WTC11 (cell line): ENCODE measurements at regions not wholly inside any gene's neighbourhood (a gene's known extent, or its start where the extent isn't known, plus 50 kb on each side); places are given as distances from the start of the nearest gene placed in this dataset.

Source experiments
- ATAC-seq: fragments of 200-7000 bp; cut with Tn5 transposase; 2 replicates; pipeline ENCODE4 v1.10.0; 2021; ENCODE audit warnings: mild to moderate bottlenecking, moderate library complexity
- CTCF ChIA-PET: fragments of 300-600 bp; sonication (Branson Sonifier 250); formaldehyde crosslinking; loops from one replicate; lab custom pipeline; 2021; ENCODE audit warnings: antibody characterized with exemption; lab: Charles Lee
- POLR2A ChIA-PET: fragments of 350-600 bp; sonication (Branson Sonifier 250); formaldehyde crosslinking; loops from one replicate; lab custom pipeline; 2021; ENCODE audit warnings: antibody characterized with exemption; lab: Charles Lee
- DNase-seq: peaks from one replicate; pipeline ENCODE4 v3.0.0; 2021; ENCODE audit warnings: low spot score
- H3K27ac Mint-ChIP-seq: 2 replicates; pipeline ENCODE4 v1.8.0; 2021; ENCODE audit warnings: mixed read lengths
- H3K27me3 Mint-ChIP-seq: 2 replicates; pipeline ENCODE4 v1.8.0; 2021; ENCODE audit warnings: low read depth, mild to moderate bottlenecking, moderate library complexity, mixed read lengths
- H3K36me3 Mint-ChIP-seq: 2 replicates; pipeline ENCODE4 v1.8.0; 2021; ENCODE audit warnings: mixed read lengths
- H3K4me1 Mint-ChIP-seq: 2 replicates; pipeline ENCODE4 v1.8.0; 2022; ENCODE audit warnings: mixed read lengths
- H3K4me3 Mint-ChIP-seq: 2 replicates; pipeline ENCODE4 v1.8.0; 2021; ENCODE audit warnings: mild to moderate bottlenecking, moderate library complexity, mixed read lengths
- H3K9me3 Mint-ChIP-seq: 2 replicates; pipeline ENCODE4 v1.8.0; 2021; ENCODE audit warnings: mixed read lengths
- CBFB ChIP-seq: sonication (generic); formaldehyde crosslinking; IDR thresholded peaks from 2 replicates; pipeline ENCODE4 v1.8.1; 2022; ENCODE audit warnings: mild to moderate bottlenecking, low read depth, missing genetic modification reagents
- CREB1 ChIP-seq: sonication (generic); formaldehyde crosslinking; IDR thresholded peaks from 2 replicates; pipeline ENCODE4 v1.8.0; 2023; ENCODE audit warnings: mild to moderate bottlenecking, missing genetic modification reagents
- ELF4 ChIP-seq: sonication (generic); formaldehyde crosslinking; IDR thresholded peaks from 2 replicates; pipeline ENCODE4 v1.8.1; 2022; ENCODE audit warnings: low read depth, mild to moderate bottlenecking, moderate library complexity, missing genetic modification reagents
- EMX1 ChIP-seq: fragments of 250-450 bp; sonication (Bioruptor Pico); IDR thresholded peaks from 2 replicates; pipeline ENCODE4 v1.8.0; 2021; ENCODE audit warnings: mild to moderate bottlenecking
- ETV6 ChIP-seq: sonication (generic); formaldehyde crosslinking; IDR thresholded peaks from 2 replicates; pipeline ENCODE4 v1.8.1; 2022; ENCODE audit warnings: mild to moderate bottlenecking, missing genetic modification reagents
- MYBL2 ChIP-seq: sonication (generic); formaldehyde crosslinking; IDR thresholded peaks from 2 replicates; pipeline ENCODE4 v1.8.1; 2023; ENCODE audit warnings: mild to moderate bottlenecking, moderate library complexity, missing genetic modification reagents
- NFATC4 ChIP-seq: fragments of 250-450 bp; sonication (Bioruptor Pico); IDR thresholded peaks from 2 replicates; pipeline ENCODE4 v1.9.0; 2021; ENCODE audit warnings: mild to moderate bottlenecking
- NFE2L1 ChIP-seq: sonication (generic); formaldehyde crosslinking; IDR thresholded peaks from 2 replicates; pipeline ENCODE4 v1.8.1; 2023; ENCODE audit warnings: missing genetic modification reagents
- NFYB ChIP-seq: sonication (generic); formaldehyde crosslinking; conservative IDR thresholded peaks from 2 replicates; pipeline ENCODE4 v1.8.0; 2022; ENCODE audit warnings: low read depth, missing genetic modification reagents
- NR1H2 ChIP-seq: sonication (generic); formaldehyde crosslinking; IDR thresholded peaks from 2 replicates; pipeline ENCODE4 v1.9.0; 2021; ENCODE audit warnings: mild to moderate bottlenecking, moderate library complexity, missing genetic modification reagents
- NR3C1 ChIP-seq: sonication (generic); formaldehyde crosslinking; conservative IDR thresholded peaks from 2 replicates; pipeline ENCODE4 v1.8.1; 2023; ENCODE audit warnings: low read depth, mild to moderate bottlenecking, missing genetic modification reagents
- OVOL2 ChIP-seq: fragments of 250-450 bp; sonication (Bioruptor Pico); IDR thresholded peaks from 2 replicates; pipeline ENCODE4 v1.9.0; 2021; ENCODE audit warnings: mild to moderate bottlenecking, borderline replicate concordance
- TEAD1 ChIP-seq: sonication (generic); formaldehyde crosslinking; IDR thresholded peaks from 2 replicates; pipeline ENCODE4 v1.8.0; 2022; ENCODE audit warnings: mild to moderate bottlenecking, missing genetic modification reagents
- TP53 ChIP-seq: sonication (generic); formaldehyde crosslinking; IDR thresholded peaks from 2 replicates; pipeline ENCODE4 v1.8.1; 2023; ENCODE audit warnings: mild to moderate bottlenecking, missing genetic modification reagents
- ZNF219 ChIP-seq: sonication (generic); formaldehyde crosslinking; IDR thresholded peaks from 2 replicates; pipeline ENCODE4 v1.8.0; 2023; ENCODE audit warnings: missing genetic modification reagents, mild to moderate bottlenecking, borderline replicate concordance
- ZNF263 ChIP-seq: sonication (generic); formaldehyde crosslinking; IDR thresholded peaks from 2 replicates; pipeline ENCODE4 v1.8.1; 2022; ENCODE audit warnings: low read depth, mild to moderate bottlenecking, moderate library complexity, missing genetic modification reagents
- ZNF396 ChIP-seq: fragments of 250-450 bp; sonication (Bioruptor Pico); IDR thresholded peaks from 2 replicates; pipeline ENCODE4 v1.8.0; 2021; ENCODE audit warnings: mild to moderate bottlenecking, moderate library complexity, borderline replicate concordance
- ZNF423 ChIP-seq: fragments of 250-450 bp; sonication (Bioruptor Pico); IDR thresholded peaks from 2 replicates; pipeline ENCODE4 v2.1.2; 2022; ENCODE audit warnings: mild to moderate bottlenecking, moderate library complexity
- TF ChIP-seq, protein P1 (sequence below): fragments of 250-450 bp; sonication (Bioruptor Pico); IDR thresholded peaks from 2 replicates; pipeline ENCODE4 v1.9.0; 2021; ENCODE audit warnings: mild to moderate bottlenecking, borderline replicate concordance
- TF ChIP-seq, protein P2 (sequence below): sonication (generic); formaldehyde crosslinking; IDR thresholded peaks from 2 replicates; pipeline ENCODE4 v1.8.0; 2022; ENCODE audit warnings: mild to moderate bottlenecking, missing genetic modification reagents
- TF ChIP-seq, protein P3 (sequence below): sonication (generic); formaldehyde crosslinking; IDR thresholded peaks from 2 replicates; pipeline ENCODE4 v1.8.1; 2023; ENCODE audit warnings: mild to moderate bottlenecking, missing genetic modification reagents, borderline replicate concordance

DNA sequence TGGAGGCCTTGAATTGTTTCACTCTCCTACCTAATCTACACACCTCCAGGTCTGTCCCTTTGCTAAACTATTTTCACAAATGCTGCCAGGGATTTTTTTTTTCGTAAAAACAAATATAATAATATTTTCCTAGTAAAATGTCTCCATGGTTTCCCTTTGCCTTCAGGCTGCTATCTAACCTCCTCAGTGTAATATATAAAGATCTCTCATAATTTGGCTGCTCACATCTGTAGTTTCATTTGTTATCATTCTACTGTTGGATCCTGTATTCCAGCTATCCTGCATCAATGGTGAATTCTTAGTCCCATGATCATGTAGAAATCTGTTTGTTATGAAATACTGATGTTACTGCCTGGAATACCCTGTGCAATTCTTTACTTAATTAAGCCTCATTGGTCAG, 211.9 kb upstream of the CHRM2 start:
- Mint-ChIP-seq H3K9me3 (no peaks in the 10 kb centered on the region), H3K4me3 (no peak overlapping the region), H3K4me1 (no peaks in the 10 kb centered on the region), H3K27me3 (no peaks in the 10 kb centered on the region), H3K27ac (no peak overlapping the region), H3K36me3 (no peaks in the 10 kb centered on the region)
- DNase-seq (no peak), ATAC-seq (no peak)
- ChIA-PET CTCF (no interaction called here), POLR2A (no interaction called here)
- TF ChIP-seq CBFB (CRISPR knock-in tag) (no peak), TEAD1 (CRISPR knock-in tag) (no peak), OVOL2 (CRISPR knock-in tag) (no peak), ZNF423 (no peak), ZNF219 (CRISPR knock-in tag) (no peak)

DNA sequence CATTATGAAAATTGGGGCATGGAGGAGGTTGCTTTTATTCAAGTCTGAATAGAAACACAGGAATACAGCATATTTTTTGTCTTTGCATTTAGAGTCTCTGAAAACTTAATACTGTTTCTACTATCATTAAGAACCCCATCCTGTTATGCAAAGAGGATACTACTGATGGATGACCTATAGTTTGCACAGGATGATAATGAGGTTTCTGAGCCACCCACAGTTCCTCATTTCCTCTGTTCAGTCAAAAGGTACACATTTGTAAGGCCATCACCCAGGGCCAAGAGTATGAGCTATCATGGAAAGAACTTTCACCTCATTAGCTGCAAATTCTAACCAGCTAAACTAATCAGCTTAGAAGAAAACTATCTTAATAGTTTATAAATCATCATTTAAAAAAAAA, 213.0 kb upstream of the CHRM2 start:
- no peaks in the 10 kb centered on the region for H3K9me3 Mint-ChIP-seq
- no peak overlapping the region for H3K4me3 Mint-ChIP-seq
- H3K36me3 Mint-ChIP-seq = no peaks in the 10 kb centered on the region
- TF ChIP-seq, protein P1, sequence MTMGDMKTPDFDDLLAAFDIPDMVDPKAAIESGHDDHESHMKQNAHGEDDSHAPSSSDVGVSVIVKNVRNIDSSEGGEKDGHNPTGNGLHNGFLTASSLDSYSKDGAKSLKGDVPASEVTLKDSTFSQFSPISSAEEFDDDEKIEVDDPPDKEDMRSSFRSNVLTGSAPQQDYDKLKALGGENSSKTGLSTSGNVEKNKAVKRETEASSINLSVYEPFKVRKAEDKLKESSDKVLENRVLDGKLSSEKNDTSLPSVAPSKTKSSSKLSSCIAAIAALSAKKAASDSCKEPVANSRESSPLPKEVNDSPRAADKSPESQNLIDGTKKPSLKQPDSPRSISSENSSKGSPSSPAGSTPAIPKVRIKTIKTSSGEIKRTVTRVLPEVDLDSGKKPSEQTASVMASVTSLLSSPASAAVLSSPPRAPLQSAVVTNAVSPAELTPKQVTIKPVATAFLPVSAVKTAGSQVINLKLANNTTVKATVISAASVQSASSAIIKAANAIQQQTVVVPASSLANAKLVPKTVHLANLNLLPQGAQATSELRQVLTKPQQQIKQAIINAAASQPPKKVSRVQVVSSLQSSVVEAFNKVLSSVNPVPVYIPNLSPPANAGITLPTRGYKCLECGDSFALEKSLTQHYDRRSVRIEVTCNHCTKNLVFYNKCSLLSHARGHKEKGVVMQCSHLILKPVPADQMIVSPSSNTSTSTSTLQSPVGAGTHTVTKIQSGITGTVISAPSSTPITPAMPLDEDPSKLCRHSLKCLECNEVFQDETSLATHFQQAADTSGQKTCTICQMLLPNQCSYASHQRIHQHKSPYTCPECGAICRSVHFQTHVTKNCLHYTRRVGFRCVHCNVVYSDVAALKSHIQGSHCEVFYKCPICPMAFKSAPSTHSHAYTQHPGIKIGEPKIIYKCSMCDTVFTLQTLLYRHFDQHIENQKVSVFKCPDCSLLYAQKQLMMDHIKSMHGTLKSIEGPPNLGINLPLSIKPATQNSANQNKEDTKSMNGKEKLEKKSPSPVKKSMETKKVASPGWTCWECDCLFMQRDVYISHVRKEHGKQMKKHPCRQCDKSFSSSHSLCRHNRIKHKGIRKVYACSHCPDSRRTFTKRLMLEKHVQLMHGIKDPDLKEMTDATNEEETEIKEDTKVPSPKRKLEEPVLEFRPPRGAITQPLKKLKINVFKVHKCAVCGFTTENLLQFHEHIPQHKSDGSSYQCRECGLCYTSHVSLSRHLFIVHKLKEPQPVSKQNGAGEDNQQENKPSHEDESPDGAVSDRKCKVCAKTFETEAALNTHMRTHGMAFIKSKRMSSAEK (CRISPR knock-in tag) = no peak
- TF ChIP-seq NFE2L1 (CRISPR knock-in tag) = no peak
- no peak for TF ChIP-seq ZNF396 (CRISPR knock-in tag)
- no peak for TF ChIP-seq EMX1 (CRISPR knock-in tag)
- TF ChIP-seq NFYB (CRISPR knock-in tag) = no peak
- no peak for TF ChIP-seq ETV6 (CRISPR knock-in tag)
- TF ChIP-seq NR3C1 = no peak
- H3K4me1 Mint-ChIP-seq = no peaks in the 10 kb centered on the region
- CTCF ChIA-PET = no interaction called here
- ATAC-seq = no peak
- DNase-seq = no peak
- no peak overlapping the region for H3K27ac Mint-ChIP-seq
- POLR2A ChIA-PET = no interaction called here
- H3K27me3 Mint-ChIP-seq = no peaks in the 10 kb centered on the region

DNA sequence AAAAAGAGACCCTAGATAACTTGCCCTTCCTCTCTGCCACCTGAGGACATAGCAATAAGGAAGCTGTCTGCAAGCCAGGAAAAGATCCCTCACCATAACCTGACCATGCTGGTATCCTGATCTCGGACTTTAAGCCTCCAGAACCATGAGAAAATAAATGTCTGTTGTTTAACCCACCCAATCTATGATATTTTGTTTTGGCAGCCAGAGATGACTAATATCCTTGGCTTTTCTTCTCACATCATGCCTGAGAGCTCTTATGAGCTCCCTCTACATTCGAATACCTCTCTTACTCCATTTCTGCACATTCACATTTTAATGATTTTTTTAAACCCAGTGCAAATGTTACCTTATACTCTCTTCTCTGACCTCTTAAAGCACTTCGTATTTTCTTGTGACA, 214.0 kb upstream of the CHRM2 start:
- no peaks in the 10 kb centered on the region for H3K27me3 Mint-ChIP-seq
- no peak for TF ChIP-seq NFATC4
- H3K36me3 Mint-ChIP-seq = no peaks in the 10 kb centered on the region
- no peak for ATAC-seq
- H3K4me3 Mint-ChIP-seq = no peak overlapping the region
- H3K4me1 Mint-ChIP-seq = no peaks in the 10 kb centered on the region
- POLR2A ChIA-PET = interaction anchor here (0.7 kb wide), 1 partner anchor 153 kb away, joined by 3 read pairs; no protein-coding TSS in a partner anchor
- CTCF ChIA-PET = no interaction called here
- no peak for DNase-seq
- no peaks in the 10 kb centered on the region for H3K9me3 Mint-ChIP-seq
- H3K27ac Mint-ChIP-seq = no peak overlapping the region

DNA sequence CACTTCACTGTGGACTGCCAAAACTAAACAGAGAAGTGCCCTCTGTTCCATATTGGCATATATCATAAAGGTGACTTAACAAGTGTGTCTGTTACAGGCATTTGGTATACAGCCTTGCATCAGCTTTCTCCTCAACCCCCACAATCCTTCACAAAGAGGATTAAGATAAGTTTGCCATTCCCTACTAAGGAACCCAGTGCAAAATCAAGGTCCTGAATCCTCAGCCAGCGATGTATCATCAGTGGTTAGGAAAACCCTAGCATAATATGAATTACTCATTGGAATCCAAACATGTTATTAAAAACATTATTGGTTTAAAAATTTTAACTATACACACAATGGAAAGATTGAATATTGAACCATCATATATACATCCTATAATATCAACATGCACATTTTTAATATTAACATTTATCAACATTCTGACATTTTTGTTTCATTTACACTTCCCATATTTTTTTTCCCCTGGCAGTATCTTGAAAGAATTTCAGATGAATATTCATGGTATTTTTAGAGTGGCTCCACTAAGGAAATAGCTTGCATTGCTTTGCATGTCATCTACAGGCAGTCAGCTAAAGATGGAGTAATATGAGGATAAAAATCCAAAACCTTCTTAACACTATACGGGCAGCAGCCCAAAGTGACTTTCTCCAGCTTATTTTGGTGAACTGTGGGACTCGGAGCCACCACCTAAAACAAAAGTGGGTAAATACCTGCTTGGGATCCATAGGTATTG, 215.6 kb upstream of the CHRM2 start:
- Mint-ChIP-seq H3K27me3 (peaks cover 3% of the 10 kb centered on the region; the same call in 1 of the 2 replicates), H3K4me1 (no peaks in the 10 kb centered on the region), H3K9me3 (peaks cover 15% of the 10 kb centered on the region), H3K27ac (no peak overlapping the region), H3K4me3 (no peak overlapping the region), H3K36me3 (no peaks in the 10 kb centered on the region)
- DNase-seq = no peak
- ATAC-seq = no peak
- CTCF ChIA-PET = no interaction called here
- POLR2A ChIA-PET = no interaction called here
- TF ChIP-seq NR3C1 (no peak), MYBL2 (CRISPR knock-in tag) (no peak), TP53 (CRISPR knock-in tag) (no peak), ELF4 (CRISPR knock-in tag) (no peak), NR1H2 (CRISPR knock-in tag) (no peak), CREB1 (CRISPR knock-in tag) (no peak), ZNF263 (CRISPR knock-in tag) (no peak)
- TF ChIP-seq, protein P2, sequence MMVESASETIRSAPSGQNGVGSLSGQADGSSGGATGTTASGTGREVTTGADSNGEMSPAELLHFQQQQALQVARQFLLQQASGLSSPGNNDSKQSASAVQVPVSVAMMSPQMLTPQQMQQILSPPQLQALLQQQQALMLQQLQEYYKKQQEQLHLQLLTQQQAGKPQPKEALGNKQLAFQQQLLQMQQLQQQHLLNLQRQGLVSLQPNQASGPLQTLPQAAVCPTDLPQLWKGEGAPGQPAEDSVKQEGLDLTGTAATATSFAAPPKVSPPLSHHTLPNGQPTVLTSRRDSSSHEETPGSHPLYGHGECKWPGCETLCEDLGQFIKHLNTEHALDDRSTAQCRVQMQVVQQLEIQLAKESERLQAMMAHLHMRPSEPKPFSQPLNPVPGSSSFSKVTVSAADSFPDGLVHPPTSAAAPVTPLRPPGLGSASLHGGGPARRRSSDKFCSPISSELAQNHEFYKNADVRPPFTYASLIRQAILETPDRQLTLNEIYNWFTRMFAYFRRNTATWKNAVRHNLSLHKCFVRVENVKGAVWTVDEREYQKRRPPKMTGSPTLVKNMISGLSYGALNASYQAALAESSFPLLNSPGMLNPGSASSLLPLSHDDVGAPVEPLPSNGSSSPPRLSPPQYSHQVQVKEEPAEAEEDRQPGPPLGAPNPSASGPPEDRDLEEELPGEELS (CRISPR knock-in tag) = no peak
- TF ChIP-seq, protein P3, sequence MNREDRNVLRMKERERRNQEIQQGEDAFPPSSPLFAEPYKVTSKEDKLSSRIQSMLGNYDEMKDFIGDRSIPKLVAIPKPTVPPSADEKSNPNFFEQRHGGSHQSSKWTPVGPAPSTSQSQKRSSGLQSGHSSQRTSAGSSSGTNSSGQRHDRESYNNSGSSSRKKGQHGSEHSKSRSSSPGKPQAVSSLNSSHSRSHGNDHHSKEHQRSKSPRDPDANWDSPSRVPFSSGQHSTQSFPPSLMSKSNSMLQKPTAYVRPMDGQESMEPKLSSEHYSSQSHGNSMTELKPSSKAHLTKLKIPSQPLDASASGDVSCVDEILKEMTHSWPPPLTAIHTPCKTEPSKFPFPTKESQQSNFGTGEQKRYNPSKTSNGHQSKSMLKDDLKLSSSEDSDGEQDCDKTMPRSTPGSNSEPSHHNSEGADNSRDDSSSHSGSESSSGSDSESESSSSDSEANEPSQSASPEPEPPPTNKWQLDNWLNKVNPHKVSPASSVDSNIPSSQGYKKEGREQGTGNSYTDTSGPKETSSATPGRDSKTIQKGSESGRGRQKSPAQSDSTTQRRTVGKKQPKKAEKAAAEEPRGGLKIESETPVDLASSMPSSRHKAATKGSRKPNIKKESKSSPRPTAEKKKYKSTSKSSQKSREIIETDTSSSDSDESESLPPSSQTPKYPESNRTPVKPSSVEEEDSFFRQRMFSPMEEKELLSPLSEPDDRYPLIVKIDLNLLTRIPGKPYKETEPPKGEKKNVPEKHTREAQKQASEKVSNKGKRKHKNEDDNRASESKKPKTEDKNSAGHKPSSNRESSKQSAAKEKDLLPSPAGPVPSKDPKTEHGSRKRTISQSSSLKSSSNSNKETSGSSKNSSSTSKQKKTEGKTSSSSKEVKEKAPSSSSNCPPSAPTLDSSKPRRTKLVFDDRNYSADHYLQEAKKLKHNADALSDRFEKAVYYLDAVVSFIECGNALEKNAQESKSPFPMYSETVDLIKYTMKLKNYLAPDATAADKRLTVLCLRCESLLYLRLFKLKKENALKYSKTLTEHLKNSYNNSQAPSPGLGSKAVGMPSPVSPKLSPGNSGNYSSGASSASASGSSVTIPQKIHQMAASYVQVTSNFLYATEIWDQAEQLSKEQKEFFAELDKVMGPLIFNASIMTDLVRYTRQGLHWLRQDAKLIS (CRISPR knock-in tag) = no peak
